Loucy (cell line): ENCODE measurements at regions not wholly inside any gene's neighbourhood (a gene's known extent, or its start where the extent isn't known, plus 50 kb on each side); places are given as distances from the start of the nearest gene placed in this dataset.

Experiments used
- H2AFZ ChIP-seq: fragments of 200-600 bp; sonication (generic); 2 replicates; pipeline ENCODE4 v1.6.0; 2016; ENCODE audit warnings: antibody characterized with exemption, mild to moderate bottlenecking, low read length, moderate library complexity
- H3F3A ChIP-seq: fragments of 200-600 bp; 2 replicates; pipeline ENCODE4 v1.6.0; 2016; ENCODE audit warnings: antibody characterized with exemption, low read depth, mild to moderate bottlenecking
- H3K27me3 ChIP-seq: fragments of 200-600 bp; sonication (generic); 2 replicates; pipeline ENCODE4 v1.6.1; 2014; ENCODE audit warnings: low read length, mild to moderate bottlenecking; ENCODE audit not compliant: insufficient read depth, poor library complexity, severe bottlenecking
- H3K36me3 ChIP-seq: fragments of 200-600 bp; sonication (generic); 2 replicates; pipeline ENCODE4 v1.6.1; 2016; ENCODE audit warnings: low read length; ENCODE audit not compliant: insufficient read depth
- H3K4me1 ChIP-seq: fragments of 200-600 bp; sonication (generic); 2 replicates; pipeline ENCODE4 v1.5.1; 2014; ENCODE audit warnings: low read length, mild to moderate bottlenecking; ENCODE audit not compliant: insufficient read depth, poor library complexity, severe bottlenecking
- H3K4me2 ChIP-seq: fragments of 200-600 bp; sonication (generic); 2 replicates; pipeline ENCODE4 v1.6.0; 2014; ENCODE audit warnings: antibody characterized with exemption, low read length, low read depth, mild to moderate bottlenecking; ENCODE audit not compliant: poor library complexity, severe bottlenecking
- H3K4me3 ChIP-seq: fragments of 200-600 bp; sonication (generic); 2 replicates; pipeline ENCODE4 v1.5.1; 2014; ENCODE audit warnings: low read length, mild to moderate bottlenecking, mixed read lengths; ENCODE audit not compliant: poor library complexity, severe bottlenecking
- H3K79me2 ChIP-seq: fragments of 200-600 bp; sonication (generic); 2 replicates; pipeline ENCODE4 v1.6.1; 2014; ENCODE audit warnings: low read length; ENCODE audit not compliant: insufficient read depth
- H3K9ac ChIP-seq: fragments of 200-600 bp; sonication (generic); 2 replicates; pipeline ENCODE4 v1.6.0; 2014; ENCODE audit warnings: mild to moderate bottlenecking, low read depth, low read length, moderate library complexity; ENCODE audit not compliant: poor library complexity, severe bottlenecking
- H3K9me2 ChIP-seq: fragments of 200-600 bp; sonication (generic); replicated peaks from 2 replicates; pipeline ENCODE4 v1.6.1; 2016; ENCODE audit warnings: low read depth, low read length, mixed read lengths
- H3K9me3 ChIP-seq: fragments of 200-600 bp; sonication (generic); 2 replicates; pipeline ENCODE4 v1.6.1; 2014; ENCODE audit warnings: mild to moderate bottlenecking, antibody characterized with exemption, low read length, low read depth; ENCODE audit not compliant: insufficient read depth
- H4K20me1 ChIP-seq: fragments of 200-600 bp; sonication (generic); 2 replicates; pipeline ENCODE4 v1.6.0; 2014; ENCODE audit warnings: antibody characterized with exemption, low read length, mild to moderate bottlenecking; ENCODE audit not compliant: insufficient read depth, poor library complexity, severe bottlenecking
- EZH2phosphoT487 ChIP-seq: fragments of 200-600 bp; IDR thresholded peaks from 2 replicates; pipeline ENCODE4 v1.6.1; 2018; ENCODE audit warnings: antibody characterized with exemption, mild to moderate bottlenecking, moderate library complexity, borderline replicate concordance
- TF ChIP-seq, protein P1 (sequence below): fragments of 200-600 bp; sonication (generic); conservative IDR thresholded peaks from 2 replicates; pipeline ENCODE4 v1.5.1; 2014; ENCODE audit warnings: mild to moderate bottlenecking, antibody characterized with exemption, low read length

DNA sequence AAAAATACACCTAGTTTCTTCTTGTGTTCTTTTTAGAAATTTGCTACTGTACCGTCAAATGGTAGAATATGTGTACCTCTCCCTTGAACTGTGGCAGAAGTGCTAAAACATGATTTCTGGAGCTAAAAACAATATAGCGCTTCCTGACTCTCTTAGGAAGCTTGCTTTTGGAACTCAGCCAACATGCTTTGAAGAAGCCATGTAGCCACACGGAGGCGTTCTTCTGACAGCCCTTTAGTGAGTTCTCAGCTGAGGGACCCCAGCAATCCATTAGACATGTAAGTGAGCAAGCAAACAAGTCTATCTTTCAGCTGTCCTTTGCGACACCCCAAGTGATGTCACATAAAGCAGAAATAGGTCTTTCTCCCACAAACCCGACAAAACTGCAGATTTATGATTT, 917.0 kb downstream of the CDH9 start:
- Histone ChIP-seq H3K9ac (no peak overlapping the region), H2AFZ (no peak overlapping the region), H3K36me3 (no peaks in the 10 kb centered on the region), H3K4me3 (no peak overlapping the region), H3K9me2 (no peaks in the 10 kb centered on the region), H4K20me1 (no peaks in the 10 kb centered on the region), H3K79me2 (no peaks in the 10 kb centered on the region), H3K4me2 (no peak overlapping the region), H3K9me3 (no peaks in the 10 kb centered on the region), H3K27me3 (no peaks in the 10 kb centered on the region), H3F3A (no peaks in the 10 kb centered on the region), H3K4me1 (no peaks in the 10 kb centered on the region)
- TF ChIP-seq EZH2phosphoT487: no peak
- TF ChIP-seq, protein P1, sequence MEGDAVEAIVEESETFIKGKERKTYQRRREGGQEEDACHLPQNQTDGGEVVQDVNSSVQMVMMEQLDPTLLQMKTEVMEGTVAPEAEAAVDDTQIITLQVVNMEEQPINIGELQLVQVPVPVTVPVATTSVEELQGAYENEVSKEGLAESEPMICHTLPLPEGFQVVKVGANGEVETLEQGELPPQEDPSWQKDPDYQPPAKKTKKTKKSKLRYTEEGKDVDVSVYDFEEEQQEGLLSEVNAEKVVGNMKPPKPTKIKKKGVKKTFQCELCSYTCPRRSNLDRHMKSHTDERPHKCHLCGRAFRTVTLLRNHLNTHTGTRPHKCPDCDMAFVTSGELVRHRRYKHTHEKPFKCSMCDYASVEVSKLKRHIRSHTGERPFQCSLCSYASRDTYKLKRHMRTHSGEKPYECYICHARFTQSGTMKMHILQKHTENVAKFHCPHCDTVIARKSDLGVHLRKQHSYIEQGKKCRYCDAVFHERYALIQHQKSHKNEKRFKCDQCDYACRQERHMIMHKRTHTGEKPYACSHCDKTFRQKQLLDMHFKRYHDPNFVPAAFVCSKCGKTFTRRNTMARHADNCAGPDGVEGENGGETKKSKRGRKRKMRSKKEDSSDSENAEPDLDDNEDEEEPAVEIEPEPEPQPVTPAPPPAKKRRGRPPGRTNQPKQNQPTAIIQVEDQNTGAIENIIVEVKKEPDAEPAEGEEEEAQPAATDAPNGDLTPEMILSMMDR: no peak

- H3K4me1 ChIP-seq: no peaks in the 10 kb centered on the region
- no peaks in the 10 kb centered on the region for H3K36me3 ChIP-seq
- H3K79me2 ChIP-seq: no peaks in the 10 kb centered on the region
- H3K4me2 ChIP-seq: no peak overlapping the region
- H3K9ac ChIP-seq: no peak overlapping the region
- H3K9me2 ChIP-seq: no peaks in the 10 kb centered on the region
- H2AFZ ChIP-seq: no peak overlapping the region
- no peaks in the 10 kb centered on the region for H3K27me3 ChIP-seq
- no peak overlapping the region for H3K4me3 ChIP-seq
- no peaks in the 10 kb centered on the region for H3F3A ChIP-seq
- H3K9me3 ChIP-seq: no peaks in the 10 kb centered on the region
- H4K20me1 ChIP-seq: no peaks in the 10 kb centered on the region
- TF ChIP-seq, protein P1: no peak
- TF ChIP-seq EZH2phosphoT487: no peak
These were observed 934.2 kb downstream of the CDH9 start for GRCh38 chr5:26104175-26104574.

- no peaks in the 10 kb centered on the region for H3K4me1 ChIP-seq
- TF ChIP-seq EZH2phosphoT487: no peak
- TF ChIP-seq, protein P1: no peak
- no peaks in the 10 kb centered on the region for H3K79me2 ChIP-seq
- no peaks in the 10 kb centered on the region for H3K27me3 ChIP-seq
- H3K9me2 ChIP-seq: no peaks in the 10 kb centered on the region
- H3F3A ChIP-seq: no peaks in the 10 kb centered on the region
- H4K20me1 ChIP-seq: no peaks in the 10 kb centered on the region
- H3K4me3 ChIP-seq: no peak overlapping the region
- H2AFZ ChIP-seq: no peak overlapping the region
- no peaks in the 10 kb centered on the region for H3K36me3 ChIP-seq
- no peaks in the 10 kb centered on the region; the same call in 1 of the 2 replicates for H3K9me3 ChIP-seq
- no peak overlapping the region for H3K4me2 ChIP-seq
- no peak overlapping the region for H3K9ac ChIP-seq
These were observed 978.2 kb downstream of the CDH9 start for GRCh38 chr5:26060212-26060611.
